ENCODE measurements at regions not wholly inside any gene's neighbourhood (a gene's known extent, or its start where the extent isn't known, plus 50 kb on each side); places are given as distances from the start of the nearest gene placed in this dataset.

DNA sequence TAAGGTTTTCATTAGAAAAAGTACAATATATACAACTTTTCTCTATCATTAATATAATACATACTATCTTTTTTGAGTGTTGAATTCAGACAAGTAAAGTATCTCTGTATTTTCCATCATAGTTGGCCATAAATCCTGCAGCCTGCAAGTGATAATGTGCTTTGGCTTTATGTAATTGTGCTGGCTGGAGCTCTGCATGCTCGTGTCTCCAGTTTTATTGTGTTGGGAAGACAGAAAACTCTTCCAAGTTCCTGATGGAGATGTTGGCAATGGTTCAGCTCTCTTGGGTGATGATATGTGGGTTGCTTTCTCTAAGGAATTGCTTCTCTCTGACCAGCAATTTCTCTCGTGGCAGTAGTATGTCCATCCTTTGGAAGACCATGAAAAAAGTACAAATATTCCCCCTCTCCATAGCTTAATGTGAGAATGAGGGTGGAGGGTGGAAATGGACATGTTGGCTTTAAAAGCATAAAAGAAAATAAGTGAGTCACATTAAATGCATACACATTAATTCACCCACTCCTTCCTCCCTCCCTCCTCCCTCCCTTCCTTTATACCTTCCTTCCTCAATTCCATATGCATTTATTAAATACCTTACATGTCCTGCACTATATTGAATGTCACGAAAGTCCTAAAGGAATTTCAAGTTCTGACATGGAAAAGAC is 344.2 kb downstream of the MTX2 start:
- CTCF ChIA-PET, result no interaction called here
- Histone ChIP-seq H3K4me3 (ENCODE audit: low read depth, low read length) (no peak overlapping the region), H3K9me3 (no peaks in the 10 kb centered on the region), H3K36me3 (ENCODE audit: control insufficient read depth, insufficient read depth, low read length) (no peaks in the 10 kb centered on the region), H3K27me3 (replicated peaks; ENCODE audit: control insufficient read depth, insufficient read depth, low read length) (no peaks in the 10 kb centered on the region), H3K4me1 (no peaks in the 10 kb centered on the region)
- no TSS peak for BruUV-seq (replicated peaks)
- POLR2A ChIA-PET, result no interaction called here
- no peaks in the 10 kb centered on the region for H3K9me3 Mint-ChIP-seq (ENCODE audit: unreplicated experiment)
- no peak for DNase-seq
- H3K36me3 Mint-ChIP-seq (ENCODE audit: insufficient read depth, unreplicated experiment), result no peaks in the 10 kb centered on the region
- intact Hi-C loops (cut with micrococcal nuclease; ENCODE audit: unreplicated experiment), result no loop called here
- H3K4me1 Mint-ChIP-seq (ENCODE audit: low read depth, unreplicated experiment), result no peaks in the 10 kb centered on the region
- no peak overlapping the region for H3K4me3 Mint-ChIP-seq (ENCODE audit: unreplicated experiment)
- peaks cover 8% of the 10 kb centered on the region for H3K27me3 Mint-ChIP-seq (ENCODE audit: insufficient read depth, unreplicated experiment)
- no peak overlapping the region for H3K27ac Mint-ChIP-seq (ENCODE audit: unreplicated experiment)
- TF ChIP-seq, protein P1, sequence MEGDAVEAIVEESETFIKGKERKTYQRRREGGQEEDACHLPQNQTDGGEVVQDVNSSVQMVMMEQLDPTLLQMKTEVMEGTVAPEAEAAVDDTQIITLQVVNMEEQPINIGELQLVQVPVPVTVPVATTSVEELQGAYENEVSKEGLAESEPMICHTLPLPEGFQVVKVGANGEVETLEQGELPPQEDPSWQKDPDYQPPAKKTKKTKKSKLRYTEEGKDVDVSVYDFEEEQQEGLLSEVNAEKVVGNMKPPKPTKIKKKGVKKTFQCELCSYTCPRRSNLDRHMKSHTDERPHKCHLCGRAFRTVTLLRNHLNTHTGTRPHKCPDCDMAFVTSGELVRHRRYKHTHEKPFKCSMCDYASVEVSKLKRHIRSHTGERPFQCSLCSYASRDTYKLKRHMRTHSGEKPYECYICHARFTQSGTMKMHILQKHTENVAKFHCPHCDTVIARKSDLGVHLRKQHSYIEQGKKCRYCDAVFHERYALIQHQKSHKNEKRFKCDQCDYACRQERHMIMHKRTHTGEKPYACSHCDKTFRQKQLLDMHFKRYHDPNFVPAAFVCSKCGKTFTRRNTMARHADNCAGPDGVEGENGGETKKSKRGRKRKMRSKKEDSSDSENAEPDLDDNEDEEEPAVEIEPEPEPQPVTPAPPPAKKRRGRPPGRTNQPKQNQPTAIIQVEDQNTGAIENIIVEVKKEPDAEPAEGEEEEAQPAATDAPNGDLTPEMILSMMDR (IDR thresholded peaks at IDR 0.05; ENCODE audit: insufficient read depth in 1 of 2, low read depth in 1 of 2, low read length in 1 of 2, severe bottlenecking in 1 of 2, unreplicated experiment in 1 of 2), result no peak

GRCh38 chr2:176614049-176614448 is 344.8 kb downstream of the MTX2 start:
- H3K9me3 Mint-ChIP-seq (ENCODE audit: unreplicated experiment), result no peaks in the 10 kb centered on the region
- no TSS peak for BruUV-seq (replicated peaks)
- DNase-seq, result no peak
- no peaks in the 10 kb centered on the region for H3K36me3 ChIP-seq (ENCODE audit: control insufficient read depth, insufficient read depth, low read length)
- TF ChIP-seq, protein P1 (IDR thresholded peaks at IDR 0.05; ENCODE audit: insufficient read depth in 1 of 2, low read depth in 1 of 2, low read length in 1 of 2, severe bottlenecking in 1 of 2, unreplicated experiment in 1 of 2), result no peak
- H3K27me3 ChIP-seq (replicated peaks; ENCODE audit: control insufficient read depth, insufficient read depth, low read length), result no peaks in the 10 kb centered on the region
- no peaks in the 10 kb centered on the region for H3K4me1 ChIP-seq
- intact Hi-C loops (cut with micrococcal nuclease; ENCODE audit: unreplicated experiment), result no loop called here
- no peaks in the 10 kb centered on the region for H3K4me1 Mint-ChIP-seq (ENCODE audit: low read depth, unreplicated experiment)
- no peaks in the 10 kb centered on the region for H3K36me3 Mint-ChIP-seq (ENCODE audit: insufficient read depth, unreplicated experiment)
- H3K27ac Mint-ChIP-seq (ENCODE audit: unreplicated experiment), result no peak overlapping the region
- ChIA-PET CTCF (no interaction called here), POLR2A (no interaction called here)
- H3K4me3 ChIP-seq (ENCODE audit: low read depth, low read length), result no peak overlapping the region
- H3K27me3 Mint-ChIP-seq (ENCODE audit: insufficient read depth, unreplicated experiment), result peaks cover 8% of the 10 kb centered on the region
- no peaks in the 10 kb centered on the region for H3K9me3 ChIP-seq
- no peak overlapping the region for H3K4me3 Mint-ChIP-seq (ENCODE audit: unreplicated experiment)

DNA sequence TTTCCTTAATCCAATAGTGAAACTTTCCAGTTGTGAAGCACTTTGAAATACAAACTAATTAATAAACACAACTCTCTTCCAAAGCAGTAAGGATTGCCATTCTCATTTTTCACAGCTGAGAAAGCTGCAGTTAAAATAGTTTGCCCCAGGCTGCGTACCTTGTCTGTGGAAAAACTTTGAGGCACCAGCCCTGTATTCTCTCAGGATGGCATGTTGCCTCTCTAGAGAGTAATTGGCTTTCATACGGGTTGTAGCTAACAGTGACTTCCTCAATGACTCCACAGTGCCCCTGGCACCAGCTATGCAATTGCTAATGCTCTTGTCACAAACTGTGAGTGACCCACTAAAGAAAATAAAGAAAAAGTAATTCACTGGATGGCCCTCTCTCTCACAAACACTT is 345.7 kb downstream of the MTX2 start:
- Histone ChIP-seq H3K36me3 (ENCODE audit: control insufficient read depth, insufficient read depth, low read length) (no peaks in the 10 kb centered on the region), H3K27me3 (replicated peaks; ENCODE audit: control insufficient read depth, insufficient read depth, low read length) (no peaks in the 10 kb centered on the region), H3K4me1 (no peaks in the 10 kb centered on the region), H3K9me3 (no peaks in the 10 kb centered on the region), H3K4me3 (ENCODE audit: low read depth, low read length) (no peak overlapping the region)
- Mint-ChIP-seq H3K4me3 (ENCODE audit: unreplicated experiment) (no peak overlapping the region), H3K36me3 (ENCODE audit: insufficient read depth, unreplicated experiment) (no peaks in the 10 kb centered on the region), H3K27me3 (ENCODE audit: insufficient read depth, unreplicated experiment) (peaks cover 8% of the 10 kb centered on the region), H3K9me3 (ENCODE audit: unreplicated experiment) (no peaks in the 10 kb centered on the region), H3K27ac (ENCODE audit: unreplicated experiment) (no peak overlapping the region), H3K4me1 (ENCODE audit: low read depth, unreplicated experiment) (no peaks in the 10 kb centered on the region)
- BruUV-seq (replicated peaks), result no TSS peak
- ChIA-PET POLR2A (no interaction called here), CTCF (no interaction called here)
- DNase-seq, result no peak
- TF ChIP-seq, protein P1 (IDR thresholded peaks at IDR 0.05; ENCODE audit: insufficient read depth in 1 of 2, low read depth in 1 of 2, low read length in 1 of 2, severe bottlenecking in 1 of 2, unreplicated experiment in 1 of 2), result no peak
- intact Hi-C loops (cut with micrococcal nuclease; ENCODE audit: unreplicated experiment), result no loop called here

Data from Caco-2 (cell line).